CD14-positive monocyte (primary cell): ENCODE measurements at regions not wholly inside any gene's neighbourhood (a gene's known extent, or its start where the extent isn't known, plus 50 kb on each side); places are given as distances from the start of the nearest gene placed in this dataset.

Source experiments
- DNase-seq, 3 donors: peaks; one replicate each; pipeline ENCODE4 v3.0.0-alpha.2; 2011 to 2022
- H2AFZ ChIP-seq: 2 replicates; pipeline ENCODE4 v1.6.0; 2012; ENCODE audit warnings: mild to moderate bottlenecking, low read depth, low read length, inconsistent platforms; ENCODE audit not compliant: insufficient read depth, poor library complexity, severe bottlenecking
- H3K27ac ChIP-seq, 2 donors: 1 replicate in 1 of 2; 2 replicates in 1 of 2; pipeline ENCODE4 v1.5.1; 2012 to 2013; ENCODE audit warnings: low read length in 2 of 2, control low read depth in 1 of 2, inconsistent platforms in 1 of 2, low read depth in 1 of 2, mild to moderate bottlenecking in 1 of 2
- H3K27me3 ChIP-seq, 2 donors: one replicate each; pipeline versions ENCODE4 v1.6.0 to v1.6.1; 2011 to 2013; ENCODE audit warnings: low read length in 2 of 2; ENCODE audit not compliant: control insufficient read depth in 2 of 2, insufficient read depth in 2 of 2
- H3K36me3 ChIP-seq, 2 donors: replicated peaks in 1 of 2; 1 replicate in 1 of 2; 2 replicates in 1 of 2; pipeline versions ENCODE4 v1.5.1 to v1.6.1; 2012 to 2013; ENCODE audit warnings: low read length in 2 of 2, control low read depth in 1 of 2, inconsistent platforms in 1 of 2, mild to moderate bottlenecking in 1 of 2; ENCODE audit not compliant: insufficient read depth in 2 of 2, control insufficient read depth in 1 of 2
- H3K4me1 ChIP-seq, 2 donors: 1 replicate in 1 of 2; 2 replicates in 1 of 2; pipeline versions ENCODE4 v1.5.1 to v1.6.1; 2012 to 2013; ENCODE audit warnings: low read length in 2 of 2, control low read depth in 1 of 2, inconsistent platforms in 1 of 2, mild to moderate bottlenecking in 1 of 2, moderate library complexity in 1 of 2; ENCODE audit not compliant: insufficient read depth in 2 of 2, control insufficient read depth in 1 of 2
- H3K4me2 ChIP-seq: replicated peaks from 2 replicates; pipeline ENCODE3; 2012; ENCODE audit warnings: low read length, moderate library complexity, mild to moderate bottlenecking; ENCODE audit not compliant: poor library complexity, severe bottlenecking; ENCODE audit errors: extremely low read depth
- H3K4me3 ChIP-seq, 3 experiments: fragments of 200-600 bp in 1 of 3; sonication (generic) in 1 of 3; replicated peaks in 1 of 3; 1 replicate in 2 of 3; 2 replicates in 1 of 3; pipeline ENCODE4 v1.5.1; 2011 to 2013; ENCODE audit warnings: low read length in 3 of 3, mild to moderate bottlenecking in 3 of 3, control low read depth in 2 of 3, low read depth in 2 of 3, inconsistent platforms in 1 of 3, moderate library complexity in 1 of 3
- H3K79me2 ChIP-seq: 2 replicates; pipeline ENCODE4 v1.6.0; 2012; ENCODE audit warnings: mild to moderate bottlenecking, control low read depth, inconsistent platforms, low read length, moderate library complexity; ENCODE audit not compliant: insufficient read depth
- H3K9ac ChIP-seq: 2 replicates; pipeline ENCODE4 v1.6.0; 2017; ENCODE audit warnings: low read length, mild to moderate bottlenecking; ENCODE audit not compliant: insufficient read depth, poor library complexity, severe bottlenecking
- H3K9me3 ChIP-seq, 2 donors: replicated peaks in 1 of 2; 1 replicate in 1 of 2; 2 replicates in 1 of 2; pipeline versions ENCODE4 v1.5.1 to v1.6.1; 2012 to 2013; ENCODE audit warnings: low read length in 2 of 2, control low read depth in 1 of 2; ENCODE audit not compliant: control insufficient read depth in 1 of 2, insufficient read depth in 1 of 2
- H4K20me1 ChIP-seq: 2 replicates; pipeline ENCODE4 v1.6.0; 2012; ENCODE audit warnings: mild to moderate bottlenecking, low read length, control low read depth, moderate library complexity; ENCODE audit not compliant: insufficient read depth
- H3K27ac Mint-ChIP-seq, 7 donors: one replicate each; pipeline ENCODE4 v1.8.0; 2020; ENCODE audit warnings: mild to moderate bottlenecking in 7 of 7, mixed read lengths in 7 of 7, moderate library complexity in 6 of 7, inconsistent platforms in 2 of 7
- H3K27me3 Mint-ChIP-seq, 3 donors: one replicate each; pipeline ENCODE4 v1.8.0; 2021 to 2022; ENCODE audit warnings: low read depth in 3 of 3, mild to moderate bottlenecking in 3 of 3, mixed read lengths in 3 of 3, moderate library complexity in 3 of 3, inconsistent platforms in 1 of 3
- H3K36me3 Mint-ChIP-seq, 2 donors: one replicate each; pipeline ENCODE4 v1.8.0; 2020; ENCODE audit warnings: mixed read lengths in 2 of 2, inconsistent platforms in 1 of 2, mild to moderate bottlenecking in 1 of 2
- H3K4me1 Mint-ChIP-seq: one replicate; pipeline ENCODE4 v1.8.0; 2020; ENCODE audit warnings: mild to moderate bottlenecking, mixed read lengths
- H3K4me3 Mint-ChIP-seq, 2 donors: one replicate each; pipeline ENCODE4 v1.8.0; 2020; ENCODE audit warnings: mild to moderate bottlenecking in 2 of 2, mixed read lengths in 2 of 2, moderate library complexity in 1 of 2
- H3K9me3 Mint-ChIP-seq, 7 donors: one replicate each; pipeline ENCODE4 v1.8.0; 2020 to 2022; ENCODE audit warnings: mixed read lengths in 7 of 7, mild to moderate bottlenecking in 6 of 7, moderate library complexity in 6 of 7, inconsistent platforms in 2 of 7
- WGBS: methylation state at CpG from one replicate; pipeline ENCODE4 v1.1.5; 2013; ENCODE audit warnings: missing lambda C conversion rate; ENCODE audit not compliant: insufficient coverage; 5-methylcytosine and 5-hydroxymethylcytosine counted together
- intact Hi-C, 2 donors: fragments of 100-400 bp; cut with micrococcal nuclease; formaldehyde crosslinking; loops; one replicate each; pipeline versions ENCODE4 v1.15.0 to v1.15.1; 2023
- TF ChIP-seq, protein P1 (sequence below): fragments of 200-600 bp; IDR thresholded peaks from one replicate; pipeline ENCODE4 v1.8.0; 2022; ENCODE audit warnings: antibody characterized with exemption, mild to moderate bottlenecking

GRCh38 chr9:10674586-10674985 lies 61.8 kb upstream of the PTPRD start:
- no peaks in the 10 kb centered on the region for H3K36me3 Mint-ChIP-seq
- no peak overlapping the region for H3K9ac ChIP-seq
- H3K9me3 ChIP-seq: peaks cover 1 to 25% of the 10 kb centered on the region in 2 donors
- DNase-seq: no peak
- H4K20me1 ChIP-seq: no peaks in the 10 kb centered on the region
- H3K4me2 ChIP-seq: no peak overlapping the region
- H3K27ac Mint-ChIP-seq: no peak overlapping the region
- no peak overlapping the region for H2AFZ ChIP-seq
- peaks cover 0 to 16% (median 3%) of the 10 kb centered on the region in 7 donors for H3K9me3 Mint-ChIP-seq
- H3K36me3 ChIP-seq: no peaks in the 10 kb centered on the region
- no peak overlapping the region for H3K4me3 ChIP-seq
- no peaks in the 10 kb centered on the region for H3K4me1 Mint-ChIP-seq
- no peak overlapping the region for H3K4me3 Mint-ChIP-seq
- intact Hi-C loops: no loop called here
- WGBS: 80% methylated on average over 1 of the region's 1 CpG
- H3K27ac ChIP-seq: no peak overlapping the region
- TF ChIP-seq, protein P1, sequence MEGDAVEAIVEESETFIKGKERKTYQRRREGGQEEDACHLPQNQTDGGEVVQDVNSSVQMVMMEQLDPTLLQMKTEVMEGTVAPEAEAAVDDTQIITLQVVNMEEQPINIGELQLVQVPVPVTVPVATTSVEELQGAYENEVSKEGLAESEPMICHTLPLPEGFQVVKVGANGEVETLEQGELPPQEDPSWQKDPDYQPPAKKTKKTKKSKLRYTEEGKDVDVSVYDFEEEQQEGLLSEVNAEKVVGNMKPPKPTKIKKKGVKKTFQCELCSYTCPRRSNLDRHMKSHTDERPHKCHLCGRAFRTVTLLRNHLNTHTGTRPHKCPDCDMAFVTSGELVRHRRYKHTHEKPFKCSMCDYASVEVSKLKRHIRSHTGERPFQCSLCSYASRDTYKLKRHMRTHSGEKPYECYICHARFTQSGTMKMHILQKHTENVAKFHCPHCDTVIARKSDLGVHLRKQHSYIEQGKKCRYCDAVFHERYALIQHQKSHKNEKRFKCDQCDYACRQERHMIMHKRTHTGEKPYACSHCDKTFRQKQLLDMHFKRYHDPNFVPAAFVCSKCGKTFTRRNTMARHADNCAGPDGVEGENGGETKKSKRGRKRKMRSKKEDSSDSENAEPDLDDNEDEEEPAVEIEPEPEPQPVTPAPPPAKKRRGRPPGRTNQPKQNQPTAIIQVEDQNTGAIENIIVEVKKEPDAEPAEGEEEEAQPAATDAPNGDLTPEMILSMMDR: no peak
- no peaks in the 10 kb centered on the region for H3K27me3 ChIP-seq
- no peaks in the 10 kb centered on the region for H3K4me1 ChIP-seq
- H3K27me3 Mint-ChIP-seq: no peaks in the 10 kb centered on the region
- no peaks in the 10 kb centered on the region for H3K79me2 ChIP-seq

GRCh38 chr9:10678010-10678409 lies 65.2 kb upstream of the PTPRD start:
- H2AFZ ChIP-seq: no peak overlapping the region
- intact Hi-C loops: no loop called here
- Mint-ChIP-seq H3K27ac (no peak overlapping the region), H3K9me3 (peaks cover 0 to 14% (median 2%) of the 10 kb centered on the region in 7 donors), H3K27me3 (no peaks in the 10 kb centered on the region), H3K36me3 (no peaks in the 10 kb centered on the region), H3K4me1 (no peaks in the 10 kb centered on the region), H3K4me3 (no peak overlapping the region)
- peaks cover 4 to 25% of the 10 kb centered on the region in 2 donors for H3K9me3 ChIP-seq
- no peaks in the 10 kb centered on the region for H3K27me3 ChIP-seq
- no peak overlapping the region for H3K4me3 ChIP-seq
- TF ChIP-seq, protein P1: no peak
- no peaks in the 10 kb centered on the region for H3K36me3 ChIP-seq
- DNase-seq: no peak
- H3K79me2 ChIP-seq: no peaks in the 10 kb centered on the region
- WGBS: 86% methylated on average over 1 of the region's 4 CpGs
- no peak overlapping the region for H3K4me2 ChIP-seq
- no peaks in the 10 kb centered on the region for H4K20me1 ChIP-seq
- H3K27ac ChIP-seq: no peak overlapping the region
- no peak overlapping the region for H3K9ac ChIP-seq
- H3K4me1 ChIP-seq: no peaks in the 10 kb centered on the region
